T-helper 2 cell treated with Interferon-gamma antibody and Interleukin-4, amounts not matched to agents 5 μg/mL and 100 μg/mL, for 36 hours (primary cell): ENCODE measurements at regions not wholly inside any gene's neighbourhood (a gene's known extent, or its start where the extent isn't known, plus 50 kb on each side); places are given as distances from the start of the nearest gene placed in this dataset.

Experiments used
- DNase-seq: peaks from one replicate; pipeline ENCODE4 v3.0.0; 2021; ENCODE audit warnings: low spot score
- H3K27ac Mint-ChIP-seq: one replicate; pipeline ENCODE4 v1.8.0; 2021; ENCODE audit warnings: mild to moderate bottlenecking, mixed read lengths
- H3K27me3 Mint-ChIP-seq: one replicate; pipeline ENCODE4 v1.8.0; 2021; ENCODE audit warnings: low read depth, mixed read lengths
- H3K36me3 Mint-ChIP-seq: one replicate; pipeline ENCODE4 v1.8.0; 2021; ENCODE audit warnings: low read depth, mixed read lengths
- H3K4me1 Mint-ChIP-seq: one replicate; pipeline ENCODE4 v1.8.0; 2021; ENCODE audit warnings: low read depth, mixed read lengths
- H3K4me3 Mint-ChIP-seq: one replicate; pipeline ENCODE4 v1.8.0; 2022; ENCODE audit warnings: mild to moderate bottlenecking, moderate library complexity, mixed read lengths
- H3K9me3 Mint-ChIP-seq: one replicate; pipeline ENCODE4 v1.8.0; 2021; ENCODE audit warnings: mixed read lengths

GRCh38 chr14:81682134-81682533, 148.5 kb upstream of the SEL1L start:
- no peaks in the 10 kb centered on the region for H3K9me3 Mint-ChIP-seq
- no peak overlapping the region for H3K4me3 Mint-ChIP-seq
- no peak for DNase-seq
- no peak overlapping the region for H3K27ac Mint-ChIP-seq
- peaks cover 3% of the 10 kb centered on the region for H3K27me3 Mint-ChIP-seq
- H3K4me1 Mint-ChIP-seq, result no peaks in the 10 kb centered on the region
- H3K36me3 Mint-ChIP-seq, result no peaks in the 10 kb centered on the region

- H3K4me3 Mint-ChIP-seq, result no peak overlapping the region
- no peaks in the 10 kb centered on the region for H3K4me1 Mint-ChIP-seq
- no peak for DNase-seq
- H3K27me3 Mint-ChIP-seq, result peaks cover 3% of the 10 kb centered on the region
- no peaks in the 10 kb centered on the region for H3K36me3 Mint-ChIP-seq
- no peaks in the 10 kb centered on the region for H3K9me3 Mint-ChIP-seq
- H3K27ac Mint-ChIP-seq, result no peak overlapping the region
These were observed 149.0 kb upstream of the SEL1L start for GRCh38 chr14:81682701-81683100.

- no peaks in the 10 kb centered on the region for H3K4me1 Mint-ChIP-seq
- peaks cover 3% of the 10 kb centered on the region for H3K27me3 Mint-ChIP-seq
- no peak overlapping the region for H3K27ac Mint-ChIP-seq
- no peak for DNase-seq
- H3K9me3 Mint-ChIP-seq, result no peaks in the 10 kb centered on the region
- H3K4me3 Mint-ChIP-seq, result no peak overlapping the region
- H3K36me3 Mint-ChIP-seq, result no peaks in the 10 kb centered on the region
These were observed 151.0 kb upstream of the SEL1L start for GRCh38 chr14:81684696-81685095.

DNA sequence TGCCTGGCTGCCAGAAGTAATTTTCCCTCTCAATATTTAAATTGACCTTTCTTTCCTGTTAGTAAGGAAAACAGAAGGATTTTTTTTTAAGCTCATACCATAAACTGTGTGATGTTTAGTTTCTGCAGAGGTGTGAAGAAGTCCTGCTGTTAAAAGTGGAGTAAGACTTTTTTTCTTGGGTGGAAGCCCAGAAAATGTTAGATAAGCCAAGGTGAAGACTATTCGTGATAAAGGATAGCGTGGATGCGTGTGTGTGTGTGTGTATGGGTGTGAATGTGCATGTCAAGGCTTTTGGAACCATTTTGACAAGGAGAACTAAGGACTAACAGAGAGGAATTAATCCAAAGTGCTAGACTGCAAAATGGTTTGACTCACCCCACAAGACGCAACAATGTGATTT, 152.9 kb upstream of the SEL1L start:
- Mint-ChIP-seq H3K4me1 (no peaks in the 10 kb centered on the region), H3K27me3 (no peaks in the 10 kb centered on the region), H3K4me3 (no peak overlapping the region), H3K27ac (no peak overlapping the region), H3K36me3 (no peaks in the 10 kb centered on the region), H3K9me3 (no peaks in the 10 kb centered on the region)
- DNase-seq, result no peak

DNA sequence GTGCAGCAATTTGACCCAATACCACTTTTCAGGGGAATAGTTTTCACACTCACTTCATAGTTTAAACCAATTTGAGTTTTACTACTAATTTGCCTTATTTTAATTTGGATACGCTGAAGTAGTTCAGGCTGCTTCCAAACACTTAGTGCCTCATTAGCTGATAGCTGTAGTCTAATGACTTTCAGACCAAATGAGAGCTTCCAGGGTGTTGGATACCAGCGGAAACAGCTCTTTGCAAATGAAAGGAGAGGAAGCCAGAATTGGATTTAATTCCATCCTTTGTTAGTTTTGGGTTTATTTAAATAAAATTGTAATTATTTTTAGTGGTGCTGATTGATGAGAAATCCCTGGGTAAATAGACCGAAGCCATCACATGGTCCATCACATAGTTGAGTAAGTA, 158.3 kb upstream of the SEL1L start:
- H3K27ac Mint-ChIP-seq, result no peak overlapping the region
- no peaks in the 10 kb centered on the region for H3K27me3 Mint-ChIP-seq
- no peaks in the 10 kb centered on the region for H3K36me3 Mint-ChIP-seq
- no peak for DNase-seq
- no peaks in the 10 kb centered on the region for H3K9me3 Mint-ChIP-seq
- H3K4me1 Mint-ChIP-seq, result no peaks in the 10 kb centered on the region
- H3K4me3 Mint-ChIP-seq, result no peak overlapping the region

GRCh38 chr14:81694419-81694818, 160.8 kb upstream of the SEL1L start:
- H3K9me3 Mint-ChIP-seq, result no peaks in the 10 kb centered on the region
- no peak overlapping the region for H3K27ac Mint-ChIP-seq
- no peak overlapping the region for H3K4me3 Mint-ChIP-seq
- no peaks in the 10 kb centered on the region for H3K4me1 Mint-ChIP-seq
- H3K36me3 Mint-ChIP-seq, result no peaks in the 10 kb centered on the region
- DNase-seq, result no peak
- no peaks in the 10 kb centered on the region for H3K27me3 Mint-ChIP-seq

- no peak for DNase-seq
- H3K36me3 Mint-ChIP-seq, result no peaks in the 10 kb centered on the region
- no peaks in the 10 kb centered on the region for H3K4me1 Mint-ChIP-seq
- H3K4me3 Mint-ChIP-seq, result no peak overlapping the region
- no peaks in the 10 kb centered on the region for H3K27me3 Mint-ChIP-seq
- no peaks in the 10 kb centered on the region for H3K9me3 Mint-ChIP-seq
- no peak overlapping the region for H3K27ac Mint-ChIP-seq
These were observed 176.0 kb upstream of the SEL1L start for GRCh38 chr14:81709681-81710080.

DNA sequence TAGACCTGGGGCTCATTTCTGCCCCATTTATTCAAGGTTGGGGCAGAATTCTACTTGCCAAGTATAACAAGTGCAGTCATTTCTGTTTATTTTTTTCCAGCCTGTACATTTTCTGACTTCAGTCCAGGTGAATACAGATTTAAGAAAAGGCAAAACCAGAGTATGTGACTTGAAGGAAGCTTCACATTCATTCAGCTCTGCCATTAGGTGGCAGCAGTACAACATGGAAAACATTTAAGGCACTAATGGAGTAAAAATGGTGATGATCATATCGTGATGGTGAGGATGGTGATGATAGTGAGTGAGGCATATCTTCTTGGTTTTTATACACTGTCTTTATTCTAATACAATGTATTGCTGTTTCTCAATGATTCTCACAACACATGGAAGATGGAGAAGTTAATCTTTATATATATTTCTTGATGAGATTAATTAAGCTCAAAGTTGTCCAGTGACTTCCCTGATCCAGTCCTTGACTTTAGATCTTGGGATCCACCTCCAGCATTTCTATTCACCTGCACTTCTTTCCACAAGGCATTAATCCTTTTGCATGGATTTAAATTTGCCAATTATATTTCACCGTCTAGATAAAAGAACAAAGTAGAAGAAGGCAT, 176.7 kb upstream of the SEL1L start:
- Mint-ChIP-seq H3K27ac (no peak overlapping the region), H3K36me3 (no peaks in the 10 kb centered on the region), H3K4me3 (no peak overlapping the region), H3K27me3 (no peaks in the 10 kb centered on the region), H3K4me1 (no peaks in the 10 kb centered on the region), H3K9me3 (no peaks in the 10 kb centered on the region)
- DNase-seq, result no peak

- Mint-ChIP-seq H3K27me3 (no peaks in the 10 kb centered on the region), H3K36me3 (no peaks in the 10 kb centered on the region), H3K4me1 (no peaks in the 10 kb centered on the region), H3K4me3 (no peak overlapping the region), H3K9me3 (no peaks in the 10 kb centered on the region), H3K27ac (no peak overlapping the region)
- no peak for DNase-seq
These were observed 182.1 kb upstream of the SEL1L start for GRCh38 chr14:81715731-81716130.

- Mint-ChIP-seq H3K4me1 (no peaks in the 10 kb centered on the region), H3K36me3 (no peaks in the 10 kb centered on the region), H3K9me3 (no peaks in the 10 kb centered on the region), H3K4me3 (no peak overlapping the region), H3K27ac (no peak overlapping the region), H3K27me3 (no peaks in the 10 kb centered on the region)
- no peak for DNase-seq
These were observed 183.3 kb upstream of the SEL1L start for GRCh38 chr14:81716953-81717352.

GRCh38 chr14:81723956-81724355, 190.3 kb upstream of the SEL1L start:
- DNase-seq, result no peak
- H3K4me1 Mint-ChIP-seq, result no peaks in the 10 kb centered on the region
- no peaks in the 10 kb centered on the region for H3K27me3 Mint-ChIP-seq
- H3K9me3 Mint-ChIP-seq, result no peaks in the 10 kb centered on the region
- no peak overlapping the region for H3K4me3 Mint-ChIP-seq
- no peak overlapping the region for H3K27ac Mint-ChIP-seq
- no peaks in the 10 kb centered on the region for H3K36me3 Mint-ChIP-seq

DNA sequence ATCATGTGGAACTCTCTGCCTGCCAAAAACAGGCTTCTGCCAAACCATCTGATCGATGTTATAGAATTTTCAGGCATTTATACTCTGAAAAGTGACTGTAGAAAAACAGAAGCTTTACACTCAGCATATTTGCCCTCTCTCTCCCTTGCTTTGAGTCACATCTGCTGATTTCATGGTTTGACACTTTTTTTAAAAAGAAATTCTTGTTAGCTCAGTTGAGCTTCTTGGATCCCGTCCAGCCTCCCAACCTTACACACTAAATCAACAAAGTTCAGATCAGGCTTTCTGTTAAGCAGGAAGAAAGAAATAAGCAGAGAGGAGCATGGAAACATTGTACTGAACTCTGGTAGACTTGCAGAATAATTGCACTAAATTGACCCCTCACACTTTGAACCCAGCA, 193.6 kb upstream of the SEL1L start:
- no peak for DNase-seq
- Mint-ChIP-seq H3K27ac (no peak overlapping the region), H3K4me1 (no peaks in the 10 kb centered on the region), H3K4me3 (no peak overlapping the region), H3K9me3 (no peaks in the 10 kb centered on the region), H3K36me3 (no peaks in the 10 kb centered on the region), H3K27me3 (no peaks in the 10 kb centered on the region)

GRCh38 chr14:81728447-81728846, 194.8 kb upstream of the SEL1L start:
- H3K27ac Mint-ChIP-seq, result no peak overlapping the region
- H3K27me3 Mint-ChIP-seq, result no peaks in the 10 kb centered on the region
- no peak for DNase-seq
- no peaks in the 10 kb centered on the region for H3K9me3 Mint-ChIP-seq
- H3K4me1 Mint-ChIP-seq, result no peaks in the 10 kb centered on the region
- no peaks in the 10 kb centered on the region for H3K36me3 Mint-ChIP-seq
- H3K4me3 Mint-ChIP-seq, result no peak overlapping the region

DNA sequence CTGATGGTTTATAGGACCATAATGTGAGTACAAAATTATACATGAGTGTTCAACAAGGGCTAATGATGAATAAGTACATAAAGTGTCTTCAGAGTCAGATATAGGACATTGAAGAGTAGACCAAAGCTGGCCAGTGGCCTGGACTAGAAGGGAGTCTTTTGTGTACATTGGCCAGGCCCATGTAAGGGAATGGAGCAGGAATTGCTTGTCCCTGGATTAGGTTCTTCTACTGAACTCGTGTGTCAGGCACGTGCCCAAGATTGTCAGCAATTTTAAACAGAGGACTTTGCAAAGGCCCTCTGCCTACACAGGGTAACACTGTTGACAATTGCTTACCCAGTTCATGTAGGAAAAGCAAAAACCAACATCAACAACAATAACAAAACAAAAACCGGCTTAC, 196.0 kb upstream of the SEL1L start:
- Mint-ChIP-seq H3K27me3 (no peaks in the 10 kb centered on the region), H3K9me3 (no peaks in the 10 kb centered on the region), H3K4me1 (no peaks in the 10 kb centered on the region), H3K27ac (no peak overlapping the region), H3K36me3 (no peaks in the 10 kb centered on the region), H3K4me3 (no peak overlapping the region)
- DNase-seq, result no peak

DNA sequence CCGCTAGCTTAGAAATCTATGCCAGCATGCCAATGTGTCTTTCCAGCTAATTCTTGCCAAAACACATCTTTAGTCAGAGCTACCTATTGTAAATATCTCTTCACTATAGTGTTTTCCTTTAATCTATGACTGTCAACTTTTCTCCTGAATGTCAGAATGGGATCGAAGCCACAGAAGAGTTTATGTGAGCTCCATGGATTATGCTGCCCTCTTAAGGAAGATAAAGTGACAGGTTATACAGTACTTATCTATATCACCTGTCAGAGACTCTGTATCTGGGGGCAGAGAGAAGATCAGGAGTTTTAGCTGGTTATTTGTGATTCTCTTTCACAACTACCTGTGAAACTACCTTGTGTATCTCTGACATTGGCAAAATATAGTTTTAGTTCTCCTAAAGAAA, 204.3 kb upstream of the SEL1L start:
- Mint-ChIP-seq H3K4me3 (no peak overlapping the region), H3K27ac (no peak overlapping the region), H3K36me3 (no peaks in the 10 kb centered on the region), H3K4me1 (no peaks in the 10 kb centered on the region), H3K9me3 (no peaks in the 10 kb centered on the region), H3K27me3 (no peaks in the 10 kb centered on the region)
- no peak for DNase-seq
